Calu3 (cell line): ENCODE measurements at regions not wholly inside any gene's neighbourhood (a gene's known extent, or its start where the extent isn't known, plus 50 kb on each side); places are given as distances from the start of the nearest gene placed in this dataset.

ENCODE experiments used
- BruUV-seq: library from RNA; stranded (reverse); fragments of 400-500 nt; replicated peaks from 2 replicates; lab custom pipeline; 2021; lab: Mats Ljungman, UMichigan
- CTCF ChIA-PET: fragments of 300-600 bp; sonication (Branson Sonifier 250); formaldehyde crosslinking; loops from one replicate; lab custom pipeline; 2022; ENCODE audit warnings: antibody characterized with exemption; lab: Charles Lee
- DNase-seq: peaks from one replicate; pipeline ENCODE4 v3.0.0; 2022
- H3K27ac Mint-ChIP-seq: one replicate; pipeline ENCODE4 v1.8.0; 2022; ENCODE audit warnings: mixed read lengths; ENCODE audit not compliant: unreplicated experiment
- H3K27me3 Mint-ChIP-seq: one replicate; pipeline ENCODE4 v1.8.0; 2022; ENCODE audit warnings: mixed read lengths; ENCODE audit not compliant: unreplicated experiment
- H3K36me3 Mint-ChIP-seq: one replicate; pipeline ENCODE4 v1.8.0; 2022; ENCODE audit warnings: mild to moderate bottlenecking, moderate library complexity, mixed read lengths; ENCODE audit not compliant: insufficient read depth, unreplicated experiment
- H3K4me1 Mint-ChIP-seq: one replicate; pipeline ENCODE4 v1.8.0; 2022; ENCODE audit warnings: mild to moderate bottlenecking, low read depth, mixed read lengths; ENCODE audit not compliant: unreplicated experiment
- H3K4me3 Mint-ChIP-seq: one replicate; pipeline ENCODE4 v1.8.0; 2022; ENCODE audit warnings: mild to moderate bottlenecking, low read depth, moderate library complexity, mixed read lengths; ENCODE audit not compliant: unreplicated experiment
- H3K9me3 Mint-ChIP-seq: one replicate; pipeline ENCODE4 v1.8.0; 2022; ENCODE audit warnings: low read depth, mixed read lengths; ENCODE audit not compliant: unreplicated experiment
- CTCF ChIP-seq: fragments of 200-600 bp; IDR thresholded peaks from one replicate; pipeline ENCODE4 v1.8.0; 2022; ENCODE audit warnings: antibody characterized with exemption; ENCODE audit not compliant: unreplicated experiment
- intact Hi-C: fragments of 100-400 bp; cut with micrococcal nuclease; formaldehyde crosslinking; loops from one replicate; pipeline ENCODE4 v1.10.0; 2022; ENCODE audit not compliant: unreplicated experiment

- intact Hi-C loops, result no loop called here
- Mint-ChIP-seq H3K4me3 (no peak overlapping the region), H3K4me1 (peaks cover 62% of the 10 kb centered on the region), H3K27me3 (no peaks in the 10 kb centered on the region), H3K27ac (peak overlapping the region; percentile 44), H3K36me3 (peaks cover 6% of the 10 kb centered on the region), H3K9me3 (no peaks in the 10 kb centered on the region)
- CTCF ChIA-PET, result interaction anchor here (1.3 kb wide), 1 partner anchor 21 kb away, joined by 3 read pairs; no protein-coding TSS in a partner anchor
- TF ChIP-seq CTCF, result no peak
- BruUV-seq, result no TSS peak
- peak; percentile 69 for DNase-seq
Observed at GRCh38 chr22:27134315-27134701, 476.9 kb downstream of the MIAT start.

DNA sequence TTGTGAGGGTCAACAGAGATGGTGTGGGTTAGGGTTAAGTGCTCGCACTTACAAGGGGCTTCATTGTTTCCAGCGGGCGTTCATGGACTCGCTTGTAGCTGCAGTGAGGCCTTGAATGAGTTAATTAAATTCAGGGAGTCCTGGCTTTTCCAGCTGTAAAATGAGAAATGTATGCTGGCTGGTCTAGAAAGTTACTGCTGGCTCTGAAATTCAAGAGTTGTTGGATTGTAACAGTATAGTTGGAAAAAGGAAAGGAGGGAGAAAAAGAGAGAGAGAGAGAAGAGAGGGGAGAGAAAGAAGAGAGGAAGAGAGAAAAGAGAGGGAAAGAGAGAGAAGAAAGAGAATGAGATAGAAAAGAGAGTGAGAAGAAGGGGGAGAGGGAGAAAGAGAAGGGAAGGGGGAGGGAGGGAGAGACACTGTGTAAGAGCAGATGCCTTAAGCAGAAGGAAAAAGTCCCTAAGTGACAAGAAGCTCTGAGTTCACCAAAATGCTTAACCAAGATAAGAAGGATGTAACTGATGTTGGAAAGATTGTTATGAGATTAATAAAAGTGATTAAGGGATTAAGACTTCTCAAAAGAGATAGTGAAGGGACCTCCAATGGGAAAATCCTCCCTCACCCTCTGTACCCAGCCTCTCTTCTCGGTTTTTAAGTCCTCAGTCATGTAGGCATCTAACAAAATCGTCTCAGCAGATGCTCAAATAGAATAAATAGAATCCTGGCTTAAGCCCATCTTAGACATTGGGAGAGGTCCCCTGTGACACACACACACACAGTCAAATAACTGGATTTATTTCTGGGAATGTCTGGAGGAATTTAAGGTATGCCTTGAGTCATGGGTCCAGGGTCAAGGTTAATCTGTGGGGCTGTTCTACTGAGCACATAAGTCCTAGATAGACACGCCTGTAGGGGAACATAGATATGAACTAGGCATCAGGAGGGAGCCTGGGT is 477.9 kb downstream of the MIAT start:
- H3K4me3 Mint-ChIP-seq, result no peak overlapping the region
- H3K36me3 Mint-ChIP-seq, result peaks cover 6% of the 10 kb centered on the region
- H3K4me1 Mint-ChIP-seq, result peaks cover 62% of the 10 kb centered on the region
- no peaks in the 10 kb centered on the region for H3K27me3 Mint-ChIP-seq
- no TSS peak for BruUV-seq
- intact Hi-C loops, result no loop called here
- DNase-seq, result no peak
- CTCF ChIA-PET, result no interaction called here
- TF ChIP-seq CTCF, result no peak
- H3K27ac Mint-ChIP-seq, result peak overlapping the region; percentile 28
- H3K9me3 Mint-ChIP-seq, result no peaks in the 10 kb centered on the region

DNA sequence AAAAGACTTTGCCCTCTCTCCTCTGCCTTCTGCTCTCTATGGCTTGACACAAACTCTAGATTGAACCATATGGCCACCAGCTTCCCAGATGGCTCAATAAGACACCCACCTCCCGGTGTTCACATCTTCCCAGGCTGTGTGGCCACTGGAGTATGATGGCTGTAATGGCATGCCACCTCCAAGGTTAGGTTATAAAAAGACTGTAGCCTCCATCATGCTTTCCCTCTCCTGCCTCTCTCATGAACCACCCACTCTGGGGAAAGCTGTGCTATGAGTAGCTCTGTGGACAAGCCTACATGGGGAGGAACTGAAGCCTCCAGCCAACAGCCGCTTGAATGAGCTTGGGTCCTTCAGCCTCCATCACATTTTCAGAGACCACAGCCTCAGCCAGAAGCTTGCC is 479.2 kb downstream of the MIAT start:
- DNase-seq, result no peak
- Mint-ChIP-seq H3K9me3 (no peaks in the 10 kb centered on the region), H3K27me3 (no peaks in the 10 kb centered on the region), H3K4me3 (no peak overlapping the region), H3K27ac (no peak overlapping the region), H3K4me1 (peaks cover 61% of the 10 kb centered on the region), H3K36me3 (peaks cover 6% of the 10 kb centered on the region)
- TF ChIP-seq CTCF, result no peak
- BruUV-seq, result no TSS peak
- CTCF ChIA-PET, result interaction anchor here (0.6 kb wide), 1 partner anchor 161 kb away, joined by 4 read pairs; no protein-coding TSS in a partner anchor
- intact Hi-C loops, result no loop called here

DNA sequence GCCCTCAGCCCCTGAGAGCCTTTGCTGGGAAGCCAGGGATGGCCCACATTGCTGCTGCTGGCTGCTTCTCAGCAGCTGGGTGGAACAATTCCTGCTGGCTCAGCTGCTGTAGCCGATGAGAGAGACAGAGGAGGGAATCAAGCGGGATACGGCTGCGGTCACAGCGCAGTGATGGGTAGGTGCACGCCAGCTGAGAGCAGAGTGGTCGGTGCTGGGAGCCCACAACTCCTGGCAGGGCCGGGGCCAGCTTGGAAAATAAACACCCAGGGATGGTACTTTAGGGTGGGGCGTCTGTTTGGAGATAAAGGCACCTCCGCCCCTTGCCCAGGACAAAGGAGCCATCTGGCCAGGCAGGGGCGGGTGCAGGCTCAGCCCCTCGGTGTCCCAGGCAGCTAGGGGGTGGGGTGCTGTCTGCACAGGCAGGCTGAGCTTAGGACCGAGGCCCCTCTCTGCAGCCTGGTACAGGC is 480.5 kb downstream of the MIAT start:
- CTCF ChIA-PET, result interaction anchor here (0.7 kb wide), 1 partner anchor 9 kb away, joined by 3 read pairs; no protein-coding TSS in a partner anchor
- no peak overlapping the region for H3K27ac Mint-ChIP-seq

More for the DNA sequence above, 480.5 kb downstream of the MIAT start:
- Mint-ChIP-seq H3K4me3 (no peak overlapping the region), H3K4me1 (peaks cover 48% of the 10 kb centered on the region), H3K9me3 (no peaks in the 10 kb centered on the region), H3K36me3 (peaks cover 6% of the 10 kb centered on the region), H3K27me3 (no peaks in the 10 kb centered on the region)
- TF ChIP-seq CTCF, result no peak
- no TSS peak for BruUV-seq
- intact Hi-C loops, result no loop called here
- DNase-seq, result no peak
